Keratinocyte (primary cell): ENCODE measurements at regions not wholly inside any gene's neighbourhood (a gene's known extent, or its start where the extent isn't known, plus 50 kb on each side); places are given as distances from the start of the nearest gene placed in this dataset.

Source experiments
- DNase-seq: peaks from one replicate; pipeline ENCODE4 v3.0.0-alpha.2; 2011; ENCODE audit warnings: low read depth, missing footprints, low spot score
- FAIRE-seq: peaks from 2 replicates; lab custom pipeline; 2011; peaks lifted over from hg19 to GRCh38; lab: Jason Lieb, UNC
- H2AFZ ChIP-seq: 2 replicates; pipeline ENCODE4 v1.6.0; 2012; ENCODE audit warnings: low read length, control low read depth, inconsistent platforms; ENCODE audit not compliant: control insufficient read depth
- H3K27ac ChIP-seq: 2 replicates; pipeline ENCODE4 v1.5.1; 2011; ENCODE audit warnings: low read length; ENCODE audit not compliant: control insufficient read depth, insufficient read depth
- H3K27me3 ChIP-seq: 3 replicates; pipeline ENCODE4 v1.6.0; 2011; ENCODE audit warnings: low read length; ENCODE audit not compliant: control insufficient read depth, insufficient read depth; ENCODE audit errors: extremely low read depth
- H3K36me3 ChIP-seq, 2 experiments: 2 replicates in 1 of 2; 3 replicates in 1 of 2; pipeline ENCODE4 v1.5.1; 2011; ENCODE audit warnings: low read length in 2 of 2, mild to moderate bottlenecking in 1 of 2; ENCODE audit not compliant: control insufficient read depth in 2 of 2, insufficient read depth in 2 of 2; ENCODE audit errors: extremely low read depth in 1 of 2
- H3K4me1 ChIP-seq: 3 replicates; pipeline ENCODE4 v1.5.1; 2011; ENCODE audit warnings: low read length; ENCODE audit not compliant: control insufficient read depth, insufficient read depth; ENCODE audit errors: extremely low read depth
- H3K4me2 ChIP-seq: 3 replicates; pipeline ENCODE4 v1.6.0; 2011; ENCODE audit warnings: low read depth, low read length; ENCODE audit not compliant: control insufficient read depth, insufficient read depth; ENCODE audit errors: extremely low read depth
- H3K4me3 ChIP-seq, 3 experiments: fragments of 200-600 bp in 1 of 3; sonication (generic) in 1 of 3; 2 replicates in 2 of 3; 3 replicates in 1 of 3; pipeline ENCODE4 v1.5.1; 2011 to 2016; ENCODE audit warnings: low read length in 3 of 3, mild to moderate bottlenecking in 3 of 3, control low read depth in 2 of 3, inconsistent platforms in 1 of 3, low read depth in 1 of 3, mixed read lengths in 1 of 3, mixed run types in 1 of 3, moderate library complexity in 1 of 3; ENCODE audit not compliant: control insufficient read depth in 2 of 3, insufficient read depth in 2 of 3; ENCODE audit errors: extremely low read depth in 1 of 3
- H3K79me2 ChIP-seq: 2 replicates; pipeline ENCODE4 v1.6.0; 2012; ENCODE audit warnings: low read length; ENCODE audit not compliant: control insufficient read depth, insufficient read depth
- H3K9ac ChIP-seq: 3 replicates; pipeline ENCODE4 v1.6.0; 2011; ENCODE audit warnings: low read length; ENCODE audit not compliant: control insufficient read depth, insufficient read depth; ENCODE audit errors: extremely low read depth
- H3K9me1 ChIP-seq: 3 replicates; pipeline ENCODE4 v1.6.0; 2011; ENCODE audit warnings: low read length; ENCODE audit not compliant: control insufficient read depth, insufficient read depth; ENCODE audit errors: extremely low read depth
- H3K9me3 ChIP-seq: 2 replicates; pipeline ENCODE4 v1.5.1; 2012; ENCODE audit warnings: low read depth, low read length; ENCODE audit not compliant: control insufficient read depth
- H4K20me1 ChIP-seq: 3 replicates; pipeline ENCODE4 v1.6.0; 2011; ENCODE audit warnings: low read length; ENCODE audit not compliant: control insufficient read depth, insufficient read depth; ENCODE audit errors: extremely low read depth
- CTCF ChIP-seq, 3 experiments: IDR thresholded peaks in 1 of 3; conservative IDR thresholded peaks in 1 of 3; optimal IDR thresholded peaks in 1 of 3; 2 replicates in 2 of 3; 3 replicates in 1 of 3; pipeline versions ENCODE3 to v1.5.1; 2011; ENCODE audit warnings: low read length in 3 of 3, mild to moderate bottlenecking in 3 of 3, moderate library complexity in 2 of 3, control low read depth in 1 of 3, inconsistent platforms in 1 of 3; ENCODE audit not compliant: insufficient read depth in 2 of 3; ENCODE audit errors: extremely low read depth in 1 of 3
- EZH2 ChIP-seq: IDR thresholded peaks from one replicate; pipeline ENCODE4 v1.6.1; 2012; ENCODE audit warnings: inconsistent platforms, mild to moderate bottlenecking, low read length, moderate library complexity
- dilution Hi-C: fragments of 300-500 bp; cut with MboI; formaldehyde crosslinking; loops from one replicate; pipeline ENCODE4 v1.7.0; 2020; ENCODE audit warnings: low sequenced_read_pairs; ENCODE audit not compliant: extremely low pct_ligation_motif_present

- no peak overlapping the region for H3K9ac ChIP-seq
- no peak overlapping the region for H3K4me2 ChIP-seq
- dilution Hi-C loops = no loop called here
- no peaks in the 10 kb centered on the region for H3K4me1 ChIP-seq
- H4K20me1 ChIP-seq = no peaks in the 10 kb centered on the region
- no peaks in the 10 kb centered on the region for H3K9me1 ChIP-seq
- DNase-seq (no peak), FAIRE-seq (no peak)
- no peak overlapping the region for H2AFZ ChIP-seq
- no peak overlapping the region for H3K4me3 ChIP-seq
- H3K9me3 ChIP-seq = no peaks in the 10 kb centered on the region
- no peak for TF ChIP-seq CTCF (optimal IDR thresholded peaks at IDR 0.05 in 1 of 3, IDR thresholded peaks at IDR 0.05 in 1 of 3, conservative IDR thresholded peaks at IDR 0.05 in 1 of 3; ENCODE audit: extremely low read depth in 1 of 3, insufficient read depth in 2 of 3, low read length in 3 of 3)
- TF ChIP-seq EZH2 = no peak
- H3K36me3 ChIP-seq = no peaks in the 10 kb centered on the region
- H3K27me3 ChIP-seq = no peaks in the 10 kb centered on the region
- no peaks in the 10 kb centered on the region for H3K79me2 ChIP-seq
- no peak overlapping the region for H3K27ac ChIP-seq
Measured at GRCh38 chr6:169985121-169986015, 233.9 kb downstream of the ERMARD start.

- Histone ChIP-seq H3K4me3 (no peak overlapping the region), H3K27me3 (no peaks in the 10 kb centered on the region), H3K36me3 (no peaks in the 10 kb centered on the region), H3K79me2 (no peaks in the 10 kb centered on the region), H3K4me2 (no peak overlapping the region), H3K9me1 (no peaks in the 10 kb centered on the region), H3K27ac (no peak overlapping the region), H2AFZ (no peak overlapping the region), H3K4me1 (no peaks in the 10 kb centered on the region), H3K9me3 (no peaks in the 10 kb centered on the region), H3K9ac (no peak overlapping the region), H4K20me1 (no peaks in the 10 kb centered on the region)
- TF ChIP-seq EZH2 (no peak), CTCF (optimal IDR thresholded peaks at IDR 0.05 in 1 of 3, IDR thresholded peaks at IDR 0.05 in 1 of 3, conservative IDR thresholded peaks at IDR 0.05 in 1 of 3; ENCODE audit: extremely low read depth in 1 of 3, insufficient read depth in 2 of 3, low read length in 3 of 3) (no peak)
- dilution Hi-C loops = no loop called here
- FAIRE-seq (no peak), DNase-seq (no peak)
Measured at GRCh38 chr6:169984181-169985120, 233.0 kb downstream of the ERMARD start.
